K562 (cell line): ENCODE measurements at regions not wholly inside any gene's neighbourhood (a gene's known extent, or its start where the extent isn't known, plus 50 kb on each side); places are given as distances from the start of the nearest gene placed in this dataset.
A peak's percentile ranks its signal among the peaks of the same experiment; 100 is the strongest.
"Not testable (repeated sequence)": the region's sequence is repeated elsewhere in the genome, so short reads cannot be mapped to it uniquely, and the experiment has no call there.

ENCODE experiments used
- ATAC-seq: fragments of 200-7000 bp; cut with Tn5 transposase; 3 replicates; pipeline ENCODE4 v1.9.1; 2020; ENCODE audit warnings: moderate library complexity
- BruUV-seq: library from RNA; stranded (reverse); fragments of 400-500 nt; replicated peaks from 2 replicates; lab custom pipeline; 2021; lab: Mats Ljungman, UMichigan
- CTCF ChIA-PET: fragments of 300-600 bp; formaldehyde crosslinking; extraction: SDS; loops from one replicate; lab custom pipeline; 2021; ENCODE audit warnings: low intra/inter-chr PET ratio; lab: Yijun Ruan, JAX
- POLR2A ChIA-PET: fragments of 300-600, 350-650 bp; sonication (Branson Sonifier 250); formaldehyde crosslinking; extraction: SDS; loops from one replicate; lab custom pipeline; 2021; ENCODE audit warnings: antibody characterized with exemption, inconsistent platforms; lab: Yijun Ruan, JAX
- DNase-seq, 4 experiments: peaks; one replicate each; pipeline versions ENCODE4 v3.0.0 to v3.0.0-alpha.2; 2011 to 2018; ENCODE audit warnings: low spot score in 3 of 4, mixed read lengths in 3 of 4; ENCODE audit errors: extremely low read depth in 1 of 4
- FAIRE-seq: peaks from 2 replicates; lab custom pipeline; 2011; peaks lifted over from hg19 to GRCh38; lab: Jason Lieb, UNC
- H2AFZ ChIP-seq: 2 replicates; pipeline ENCODE4 v1.6.0; 2011; ENCODE audit warnings: low read depth, low read length, control low read depth, inconsistent platforms
- H3K27ac ChIP-seq: fragments of 200-600 bp; 3 replicates; pipeline ENCODE4 v1.8.0; 2011; ENCODE audit warnings: low read depth, mild to moderate bottlenecking, control low read depth, inconsistent platforms, low read length, moderate library complexity, mixed read lengths; ENCODE audit errors: extremely low read depth
- H3K27me3 ChIP-seq, 2 experiments: fragments of 300-600 bp in 1 of 2; 2 replicates in 1 of 2; 3 replicates in 1 of 2; pipeline versions ENCODE4 v1.6.0 to v1.8.0; 2011; ENCODE audit warnings: inconsistent platforms in 2 of 2, low read length in 2 of 2, mild to moderate bottlenecking in 1 of 2, mixed read lengths in 1 of 2, moderate library complexity in 1 of 2; ENCODE audit not compliant: control insufficient read depth in 2 of 2, insufficient read depth in 2 of 2
- H3K36me3 ChIP-seq: fragments of 300-600 bp; 3 replicates; pipeline ENCODE4 v1.8.0; 2011; ENCODE audit warnings: mild to moderate bottlenecking, low read length, inconsistent platforms; ENCODE audit not compliant: control insufficient read depth, insufficient read depth
- H3K4me1 ChIP-seq, 2 experiments: fragments of 200-600 bp in 1 of 2; replicated peaks in 1 of 2; 2 replicates in 1 of 2; 3 replicates in 1 of 2; pipeline versions ENCODE4 v1.5.1 to v1.8.0; 2011; ENCODE audit warnings: inconsistent platforms in 2 of 2, low read length in 2 of 2, mild to moderate bottlenecking in 1 of 2, mixed read lengths in 1 of 2, moderate library complexity in 1 of 2; ENCODE audit not compliant: control insufficient read depth in 2 of 2, insufficient read depth in 2 of 2
- H3K4me2 ChIP-seq: 2 replicates; pipeline ENCODE4 v1.6.1; 2011; ENCODE audit warnings: low read length, control low read depth, inconsistent platforms, mixed read lengths; ENCODE audit not compliant: insufficient read depth
- H3K4me3 ChIP-seq: fragments of 200-600 bp; sonication (generic), shearing (Covaris generic); 2 replicates; pipeline ENCODE4 v1.5.1; 2016; ENCODE audit warnings: control low read depth, inconsistent platforms
- H3K79me2 ChIP-seq: fragments of 200-600 bp; 3 replicates; pipeline ENCODE4 v1.8.0; 2011; ENCODE audit warnings: low read length, inconsistent platforms; ENCODE audit not compliant: control insufficient read depth, insufficient read depth
- H3K9ac ChIP-seq, 2 experiments: 2 replicates each; pipeline versions ENCODE4 v1.6.0 to v1.6.1; 2011; ENCODE audit warnings: low read depth in 2 of 2, low read length in 2 of 2, control low read depth in 1 of 2, inconsistent platforms in 1 of 2, mild to moderate bottlenecking in 1 of 2, mixed read lengths in 1 of 2; ENCODE audit not compliant: insufficient read depth in 1 of 2
- H3K9me1 ChIP-seq: one replicate; pipeline ENCODE4 v1.6.0; 2011; ENCODE audit warnings: inconsistent platforms, mild to moderate bottlenecking, low read length, moderate library complexity; ENCODE audit not compliant: control insufficient read depth, insufficient read depth
- H3K9me3 ChIP-seq: replicated peaks from 2 replicates; pipeline ENCODE4 v1.5.1; 2011; ENCODE audit warnings: low read depth, low read length, inconsistent platforms; ENCODE audit not compliant: control insufficient read depth, insufficient read depth
- H4K20me1 ChIP-seq: replicated peaks from 2 replicates; pipeline ENCODE4 v1.6.1; 2011; ENCODE audit warnings: low read length, inconsistent platforms, mixed read lengths; ENCODE audit not compliant: control insufficient read depth, insufficient read depth
- WGBS: fragments of 100-300 bp; shearing (Covaris generic); methylation state at CpG from one replicate; pipeline ENCODE4 v1.1.6; 2016; ENCODE audit warnings: low coverage, mixed read lengths; ENCODE audit not compliant: insufficient coverage; ENCODE audit errors: missing lambda C conversion rate; 5-methylcytosine and 5-hydroxymethylcytosine counted together
- in situ Hi-C: fragments of 300-500 bp; cut with MboI; formaldehyde crosslinking; loops from 4 replicates; pipeline ENCODE4 v1.15.0; 2018; ENCODE audit warnings: inconsistent platforms, mixed read lengths
- intact Hi-C: fragments of 100-400 bp; cut with micrococcal nuclease; formaldehyde crosslinking; loops from 2 replicates; pipeline ENCODE4 v1.14.2; 2022

DNA sequence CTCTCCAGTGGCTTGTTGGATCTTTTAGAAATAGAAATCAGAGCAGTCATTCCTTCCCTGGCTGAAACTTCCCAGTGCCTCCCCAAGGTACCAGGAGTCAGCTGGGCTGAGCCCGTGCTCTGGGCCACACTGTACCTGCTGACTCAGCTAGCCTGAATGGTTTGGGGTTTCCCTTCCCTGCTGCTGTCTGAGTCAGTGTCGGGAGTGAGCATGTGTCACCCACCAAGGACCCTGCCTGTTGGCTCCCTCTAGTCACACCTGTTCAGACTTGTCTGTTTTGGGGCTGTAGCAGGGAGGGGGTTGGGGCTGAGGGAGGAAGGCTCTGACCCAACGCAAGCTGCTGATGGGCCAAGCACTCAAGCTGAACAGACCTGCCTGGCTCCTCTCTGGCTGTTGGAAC, 4493.9 kb upstream of the TPTE start:
- ATAC-seq, H3K27me3 ChIP-seq, H3K79me2 ChIP-seq, H4K20me1 ChIP-seq, POLR2A ChIA-PET, FAIRE-seq, H3K36me3 ChIP-seq, H3K9ac ChIP-seq, H2AFZ ChIP-seq, H3K9me3 ChIP-seq, in situ Hi-C loops, H3K27ac ChIP-seq, H3K4me3 ChIP-seq, BruUV-seq, H3K4me1 ChIP-seq, intact Hi-C loops, CTCF ChIA-PET, H3K9me1 ChIP-seq, H3K4me2 ChIP-seq, DNase-seq: not testable (repeated sequence)
- WGBS = no CpG with 5 or more reads among the region's 3 CpGs

DNA sequence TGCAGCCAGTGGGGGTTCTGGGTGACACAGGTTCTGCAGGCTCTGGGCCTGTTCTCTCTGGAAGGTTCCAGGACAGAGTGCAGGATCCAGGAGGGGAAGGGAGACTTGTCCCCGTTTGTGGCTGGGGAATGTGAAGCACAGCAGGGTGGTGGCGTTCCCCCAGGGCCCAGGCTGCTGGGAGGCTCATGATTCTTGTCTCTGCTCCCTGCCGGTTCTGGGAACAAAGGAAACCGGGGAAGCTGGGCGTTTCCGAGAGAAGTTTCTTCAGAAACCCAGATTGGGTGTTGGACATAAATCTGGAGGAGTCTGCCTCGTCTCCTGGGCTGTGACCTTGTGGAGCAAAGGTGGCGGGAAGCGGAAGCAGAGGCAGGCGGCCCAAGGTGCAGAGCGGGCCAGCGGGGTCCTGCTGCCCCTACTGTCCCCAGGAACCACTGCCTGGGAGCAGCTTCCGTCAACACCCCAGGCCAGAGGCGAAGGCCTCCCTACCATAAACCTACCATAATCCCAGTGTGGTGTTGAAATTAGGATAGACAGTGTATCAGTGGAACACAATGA, 4487.2 kb upstream of the TPTE start:
- H3K27ac ChIP-seq, H3K9me3 ChIP-seq, DNase-seq, H3K27me3 ChIP-seq, H3K79me2 ChIP-seq, CTCF ChIA-PET, BruUV-seq, H3K4me3 ChIP-seq, H4K20me1 ChIP-seq, intact Hi-C loops, H3K4me2 ChIP-seq, in situ Hi-C loops, H3K9ac ChIP-seq, H3K36me3 ChIP-seq, POLR2A ChIA-PET, H2AFZ ChIP-seq, H3K9me1 ChIP-seq, ATAC-seq, FAIRE-seq, H3K4me1 ChIP-seq: not testable (repeated sequence)
- no CpG with 5 or more reads among the region's 14 CpGs for WGBS

DNA sequence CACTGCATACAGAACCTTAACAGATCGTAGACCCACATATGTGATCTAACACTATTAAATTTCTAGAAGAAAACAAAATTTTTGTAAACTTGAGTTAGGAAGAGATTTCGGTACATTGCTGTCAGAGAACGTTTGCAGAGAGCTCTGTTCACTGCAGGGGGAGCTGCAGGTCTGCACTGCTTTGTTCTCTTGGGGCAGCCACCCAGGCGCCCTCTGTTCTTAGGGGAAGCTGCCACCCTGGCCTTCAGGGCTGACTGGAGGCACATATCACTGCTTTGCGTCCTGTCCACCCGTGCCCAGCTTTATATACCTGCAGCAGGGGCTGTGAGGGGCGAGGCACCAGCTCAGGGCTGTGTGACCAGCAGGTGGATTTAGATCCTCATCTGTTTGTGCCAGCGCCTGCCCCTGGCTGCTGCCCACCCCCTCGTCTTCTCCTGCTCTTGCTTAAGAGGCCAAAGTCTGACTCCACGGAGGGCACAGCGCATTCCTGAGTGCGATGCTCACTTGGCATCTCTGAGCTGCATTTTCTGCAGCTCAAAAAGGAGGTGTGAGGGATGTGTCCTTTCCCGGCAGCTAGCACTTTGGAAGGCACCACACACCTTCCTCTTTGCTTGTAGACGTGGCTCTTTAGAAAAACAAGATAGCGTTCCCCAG, 4486.4 kb upstream of the TPTE start:
- H3K9ac ChIP-seq, H3K4me3 ChIP-seq, H3K4me1 ChIP-seq, H3K36me3 ChIP-seq, intact Hi-C loops, H3K79me2 ChIP-seq, H3K9me3 ChIP-seq, CTCF ChIA-PET, H3K4me2 ChIP-seq, H3K27me3 ChIP-seq, DNase-seq, in situ Hi-C loops, POLR2A ChIA-PET, H2AFZ ChIP-seq, H3K27ac ChIP-seq, H3K9me1 ChIP-seq, H4K20me1 ChIP-seq, BruUV-seq, FAIRE-seq: not testable (repeated sequence)
- WGBS = no CpG with 5 or more reads among the region's 15 CpGs
- peak; percentile 68; the same call in 2 of the 3 replicates for ATAC-seq
